HepG2 (cell line): ENCODE measurements at regions not wholly inside any gene's neighbourhood (a gene's known extent, or its start where the extent isn't known, plus 50 kb on each side); places are given as distances from the start of the nearest gene placed in this dataset.

Experiments used
- ATAC-seq: fragments of 200-7000 bp; cut with Tn5 transposase; 3 replicates; pipeline ENCODE4 v1.9.1; 2020; ENCODE audit warnings: mild to moderate bottlenecking, moderate library complexity
- BruUV-seq: library from RNA; stranded (reverse); fragments of 400-500 nt; replicated peaks from 2 replicates; lab custom pipeline; 2021; lab: Mats Ljungman, UMichigan
- CTCF ChIA-PET: fragments of 300-600 bp; formaldehyde crosslinking; extraction: SDS; loops from one replicate; lab custom pipeline; 2021; ENCODE audit warnings: low total read pairs, inconsistent platforms, low intra/inter-chr PET ratio; lab: Yijun Ruan, JAX
- POLR2A ChIA-PET: fragments of 350-600 bp; sonication (Branson Sonifier 250); formaldehyde crosslinking; loops from one replicate; lab custom pipeline; 2020; ENCODE audit warnings: antibody characterized with exemption, inconsistent platforms; lab: Yijun Ruan, JAX
- DNase-seq: peaks from one replicate; pipeline ENCODE4 v3.0.0-alpha.2; 2015; ENCODE audit warnings: low spot score
- FAIRE-seq: peaks from 3 replicates; lab custom pipeline; 2011; peaks lifted over from hg19 to GRCh38; lab: Jason Lieb, UNC
- H2AFZ ChIP-seq: one replicate; pipeline ENCODE4 v1.6.1; 2011; ENCODE audit warnings: low read length, inconsistent platforms
- H3K27ac ChIP-seq: fragments of 300-600 bp; 3 replicates; pipeline ENCODE4 v1.8.0; 2011; ENCODE audit warnings: mixed run types, mild to moderate bottlenecking, mixed read lengths, low read length, inconsistent platforms; ENCODE audit not compliant: insufficient read depth; ENCODE audit errors: extremely low read length
- H3K27me3 ChIP-seq, 2 experiments: fragments of 200-600 bp in 1 of 2; 2 replicates in 1 of 2; 3 replicates in 1 of 2; pipeline versions ENCODE4 v1.6.0 to v1.8.0; 2011; ENCODE audit warnings: low read length in 2 of 2, mild to moderate bottlenecking in 2 of 2, moderate library complexity in 2 of 2, inconsistent platforms in 1 of 2; ENCODE audit not compliant: insufficient read depth in 2 of 2, control insufficient read depth in 1 of 2
- H3K36me3 ChIP-seq, 2 experiments: fragments of 200-600 bp in 1 of 2; replicated peaks in 1 of 2; 2 replicates in 1 of 2; 3 replicates in 1 of 2; pipeline versions ENCODE4 v1.5.1 to v1.8.0; 2011; ENCODE audit warnings: low read length in 2 of 2, inconsistent platforms in 1 of 2; ENCODE audit not compliant: insufficient read depth in 2 of 2, control insufficient read depth in 1 of 2
- H3K4me1 ChIP-seq: 2 replicates; pipeline ENCODE4 v1.5.1; 2012; ENCODE audit warnings: low read length, inconsistent platforms; ENCODE audit not compliant: insufficient read depth
- H3K4me2 ChIP-seq: 2 replicates; pipeline ENCODE4 v1.6.0; 2011; ENCODE audit warnings: low read depth, low read length, inconsistent platforms
- H3K4me3 ChIP-seq, 3 experiments: fragments of 200-600 bp in 1 of 3; sonication (generic), shearing (Covaris generic) in 1 of 3; replicated peaks in 1 of 3; 2 replicates each; pipeline ENCODE4 v1.5.1; 2011 to 2016; ENCODE audit warnings: low read length in 3 of 3, inconsistent platforms in 2 of 3, low read depth in 2 of 3, mild to moderate bottlenecking in 2 of 3, control low read depth in 1 of 3, mixed read lengths in 1 of 3; ENCODE audit not compliant: insufficient read depth in 1 of 3
- H3K79me2 ChIP-seq: one replicate; pipeline ENCODE4 v1.6.1; 2011; ENCODE audit warnings: low read length, inconsistent platforms; ENCODE audit not compliant: insufficient read depth
- H3K9ac ChIP-seq: 2 replicates; pipeline ENCODE4 v1.6.0; 2011; ENCODE audit warnings: mild to moderate bottlenecking, low read depth, low read length, inconsistent platforms; ENCODE audit not compliant: insufficient read depth
- H3K9me3 ChIP-seq: 2 replicates; pipeline ENCODE4 v1.5.1; 2012; ENCODE audit warnings: mild to moderate bottlenecking, low read length
- H4K20me1 ChIP-seq: 2 replicates; pipeline ENCODE4 v1.6.0; 2011; ENCODE audit warnings: inconsistent platforms, mild to moderate bottlenecking, low read length, moderate library complexity; ENCODE audit not compliant: insufficient read depth
- BRCA1 ChIP-seq: sonication (generic); formaldehyde crosslinking; IDR thresholded peaks from 2 replicates; pipeline ENCODE4 v1.4.0; 2020; ENCODE audit warnings: missing genetic modification reagents
- HNF4A ChIP-seq: sonication (generic); formaldehyde crosslinking; IDR thresholded peaks from 2 replicates; pipeline ENCODE4 v1.4.0; 2020; ENCODE audit warnings: missing genetic modification reagents
- NAIF1 ChIP-seq: sonication (generic); formaldehyde crosslinking; IDR thresholded peaks from 2 replicates; pipeline ENCODE4 v1.5.0; 2020; ENCODE audit warnings: mild to moderate bottlenecking, missing genetic modification reagents, borderline replicate concordance
- SMAD9 ChIP-seq: sonication (generic); formaldehyde crosslinking; IDR thresholded peaks from 2 replicates; pipeline ENCODE4 v1.5.1; 2020; ENCODE audit warnings: mild to moderate bottlenecking, missing genetic modification reagents
- YEATS4 ChIP-seq: sonication (generic); formaldehyde crosslinking; IDR thresholded peaks from 2 replicates; pipeline ENCODE4 v1.4.0; 2020; ENCODE audit warnings: missing genetic modification reagents, borderline replicate concordance
- ZNF251 ChIP-seq: sonication (generic); formaldehyde crosslinking; IDR thresholded peaks from 2 replicates; pipeline ENCODE4 v1.9.0; 2021; ENCODE audit warnings: mild to moderate bottlenecking, missing genetic modification reagents
- ZNF709 ChIP-seq: sonication (generic); formaldehyde crosslinking; IDR thresholded peaks from 2 replicates; pipeline ENCODE4 v1.5.0; 2020; ENCODE audit warnings: mild to moderate bottlenecking, missing genetic modification reagents
- WGBS: methylation state at CpG from one replicate; pipeline ENCODE4 v1.1.6; 2017; ENCODE audit warnings: low lambda C conversion rate; 5-methylcytosine and 5-hydroxymethylcytosine counted together
- in situ Hi-C: cut with HindIII; loops from 2 replicates; pipeline ENCODE4 v1.10.0; 2017; ENCODE audit warnings: low pct_unique_long_range_greater_than_20kb; ENCODE audit not compliant: extremely low pct_ligation_motif_present
- intact Hi-C: fragments of 100-400 bp; cut with micrococcal nuclease; formaldehyde crosslinking; loops from one replicate; pipeline ENCODE4 v1.10.0; 2022; ENCODE audit not compliant: unreplicated experiment
- TF ChIP-seq, protein P1 (sequence below): sonication (generic); formaldehyde crosslinking; IDR thresholded peaks from 2 replicates; pipeline ENCODE4 v1.4.0; 2020; ENCODE audit warnings: missing genetic modification reagents, low read depth, mild to moderate bottlenecking, borderline replicate concordance
- TF ChIP-seq, protein P2 (sequence below): IDR thresholded peaks from 2 replicates; pipeline ENCODE4 v1.6.1; 2016; ENCODE audit warnings: low read depth, control low read depth
- TF ChIP-seq, protein P3 (sequence below): sonication (generic); formaldehyde crosslinking; IDR thresholded peaks from 2 replicates; pipeline ENCODE4 v1.9.0; 2021; ENCODE audit warnings: missing genetic modification reagents, mild to moderate bottlenecking, borderline replicate concordance
- TF ChIP-seq, protein P4 (sequence below): sonication (generic); formaldehyde crosslinking; IDR thresholded peaks from 2 replicates; pipeline ENCODE4 v1.4.0; 2020; ENCODE audit warnings: missing genetic modification reagents
- TF ChIP-seq, protein P5 (sequence below): sonication (generic); formaldehyde crosslinking; IDR thresholded peaks from 2 replicates; pipeline ENCODE4 v1.4.0; 2020; ENCODE audit warnings: low read depth, mild to moderate bottlenecking, missing genetic modification reagents
- TF ChIP-seq, protein P6 (sequence below): sonication (generic); formaldehyde crosslinking; IDR thresholded peaks from 2 replicates; pipeline ENCODE4 v1.4.0; 2020; ENCODE audit warnings: mild to moderate bottlenecking, missing genetic modification reagents
- TF ChIP-seq, protein P7 (sequence below): sonication (generic); formaldehyde crosslinking; IDR thresholded peaks from 2 replicates; pipeline ENCODE4 v1.4.0; 2020; ENCODE audit warnings: low read depth, missing genetic modification reagents

DNA sequence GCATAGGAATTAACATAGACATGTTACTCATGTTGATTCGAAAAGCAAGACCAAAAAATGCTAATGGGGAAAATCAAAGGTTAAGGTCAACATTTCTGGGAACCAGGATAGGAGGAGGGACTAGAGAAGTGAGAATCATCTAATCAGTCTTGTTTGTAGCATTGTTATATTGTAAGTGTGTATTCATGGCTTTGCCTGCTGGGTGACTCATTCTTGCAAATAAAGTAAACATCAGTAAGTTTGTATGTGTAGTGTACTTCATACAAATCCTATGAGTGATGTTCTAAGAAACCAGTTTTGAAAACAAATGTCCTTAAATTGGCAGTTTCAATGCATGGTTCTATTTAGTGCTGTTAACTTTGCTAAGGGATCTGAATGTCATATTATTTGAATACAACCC, 79.0 kb upstream of the TMEM252 start:
- POLR2A ChIA-PET, result no interaction called here
- H3K9ac ChIP-seq, result no peak overlapping the region
- ATAC-seq (no peak), FAIRE-seq (no peak), DNase-seq (no peak)
- 0% methylated on average over 1 of the region's 1 CpG for WGBS
- no peaks in the 10 kb centered on the region for H3K4me1 ChIP-seq
- H3K27ac ChIP-seq, result no peak overlapping the region
- CTCF ChIA-PET, result no interaction called here
- H3K36me3 ChIP-seq, result no peaks in the 10 kb centered on the region
- no peaks in the 10 kb centered on the region for H4K20me1 ChIP-seq
- no peak overlapping the region for H3K4me3 ChIP-seq
- no TSS peak for BruUV-seq
- no peaks in the 10 kb centered on the region for H3K27me3 ChIP-seq
- intact Hi-C loops, result no loop called here
- H3K79me2 ChIP-seq, result no peaks in the 10 kb centered on the region
- in situ Hi-C loops, result no loop called here
- no peak overlapping the region for H3K4me2 ChIP-seq
- H2AFZ ChIP-seq, result no peak overlapping the region
- no peaks in the 10 kb centered on the region for H3K9me3 ChIP-seq
- TF ChIP-seq ZNF251 (no peak), NAIF1 (CRISPR knock-in tag) (no peak), YEATS4 (no peak), HNF4A (CRISPR knock-in tag) (no peak), BRCA1 (CRISPR knock-in tag) (no peak), SMAD9 (CRISPR knock-in tag) (no peak), ZNF709 (CRISPR knock-in tag) (no peak)
- TF ChIP-seq, protein P1, sequence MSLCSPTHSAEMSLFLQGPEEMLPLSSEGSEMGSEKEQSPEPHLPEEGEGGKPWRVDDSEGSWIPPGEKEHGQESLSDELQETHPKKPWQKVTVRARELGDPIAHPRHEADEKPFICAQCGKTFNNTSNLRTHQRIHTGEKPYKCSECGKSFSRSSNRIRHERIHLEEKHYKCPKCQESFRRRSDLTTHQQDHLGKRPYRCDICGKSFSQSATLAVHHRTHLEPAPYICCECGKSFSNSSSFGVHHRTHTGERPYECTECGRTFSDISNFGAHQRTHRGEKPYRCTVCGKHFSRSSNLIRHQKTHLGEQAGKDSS (CRISPR knock-in tag), result no peak
- TF ChIP-seq, protein P2, sequence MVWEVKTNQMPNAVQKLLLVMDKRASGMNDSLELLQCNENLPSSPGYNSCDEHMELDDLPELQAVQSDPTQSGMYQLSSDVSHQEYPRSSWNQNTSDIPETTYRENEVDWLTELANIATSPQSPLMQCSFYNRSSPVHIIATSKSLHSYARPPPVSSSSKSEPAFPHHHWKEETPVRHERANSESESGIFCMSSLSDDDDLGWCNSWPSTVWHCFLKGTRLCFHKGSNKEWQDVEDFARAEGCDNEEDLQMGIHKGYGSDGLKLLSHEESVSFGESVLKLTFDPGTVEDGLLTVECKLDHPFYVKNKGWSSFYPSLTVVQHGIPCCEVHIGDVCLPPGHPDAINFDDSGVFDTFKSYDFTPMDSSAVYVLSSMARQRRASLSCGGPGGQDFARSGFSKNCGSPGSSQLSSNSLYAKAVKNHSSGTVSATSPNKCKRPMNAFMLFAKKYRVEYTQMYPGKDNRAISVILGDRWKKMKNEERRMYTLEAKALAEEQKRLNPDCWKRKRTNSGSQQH, result no peak
- TF ChIP-seq, protein P3, sequence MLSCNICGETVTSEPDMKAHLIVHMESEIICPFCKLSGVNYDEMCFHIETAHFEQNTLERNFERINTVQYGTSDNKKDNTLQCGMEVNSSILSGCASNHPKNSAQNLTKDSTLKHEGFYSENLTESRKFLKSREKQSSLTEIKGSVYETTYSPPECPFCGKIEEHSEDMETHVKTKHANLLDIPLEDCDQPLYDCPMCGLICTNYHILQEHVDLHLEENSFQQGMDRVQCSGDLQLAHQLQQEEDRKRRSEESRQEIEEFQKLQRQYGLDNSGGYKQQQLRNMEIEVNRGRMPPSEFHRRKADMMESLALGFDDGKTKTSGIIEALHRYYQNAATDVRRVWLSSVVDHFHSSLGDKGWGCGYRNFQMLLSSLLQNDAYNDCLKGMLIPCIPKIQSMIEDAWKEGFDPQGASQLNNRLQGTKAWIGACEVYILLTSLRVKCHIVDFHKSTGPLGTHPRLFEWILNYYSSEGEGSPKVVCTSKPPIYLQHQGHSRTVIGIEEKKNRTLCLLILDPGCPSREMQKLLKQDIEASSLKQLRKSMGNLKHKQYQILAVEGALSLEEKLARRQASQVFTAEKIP, result no peak
- TF ChIP-seq, protein P4, sequence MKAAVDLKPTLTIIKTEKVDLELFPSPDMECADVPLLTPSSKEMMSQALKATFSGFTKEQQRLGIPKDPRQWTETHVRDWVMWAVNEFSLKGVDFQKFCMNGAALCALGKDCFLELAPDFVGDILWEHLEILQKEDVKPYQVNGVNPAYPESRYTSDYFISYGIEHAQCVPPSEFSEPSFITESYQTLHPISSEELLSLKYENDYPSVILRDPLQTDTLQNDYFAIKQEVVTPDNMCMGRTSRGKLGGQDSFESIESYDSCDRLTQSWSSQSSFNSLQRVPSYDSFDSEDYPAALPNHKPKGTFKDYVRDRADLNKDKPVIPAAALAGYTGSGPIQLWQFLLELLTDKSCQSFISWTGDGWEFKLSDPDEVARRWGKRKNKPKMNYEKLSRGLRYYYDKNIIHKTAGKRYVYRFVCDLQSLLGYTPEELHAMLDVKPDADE (CRISPR knock-in tag), result no peak
- TF ChIP-seq, protein P5, sequence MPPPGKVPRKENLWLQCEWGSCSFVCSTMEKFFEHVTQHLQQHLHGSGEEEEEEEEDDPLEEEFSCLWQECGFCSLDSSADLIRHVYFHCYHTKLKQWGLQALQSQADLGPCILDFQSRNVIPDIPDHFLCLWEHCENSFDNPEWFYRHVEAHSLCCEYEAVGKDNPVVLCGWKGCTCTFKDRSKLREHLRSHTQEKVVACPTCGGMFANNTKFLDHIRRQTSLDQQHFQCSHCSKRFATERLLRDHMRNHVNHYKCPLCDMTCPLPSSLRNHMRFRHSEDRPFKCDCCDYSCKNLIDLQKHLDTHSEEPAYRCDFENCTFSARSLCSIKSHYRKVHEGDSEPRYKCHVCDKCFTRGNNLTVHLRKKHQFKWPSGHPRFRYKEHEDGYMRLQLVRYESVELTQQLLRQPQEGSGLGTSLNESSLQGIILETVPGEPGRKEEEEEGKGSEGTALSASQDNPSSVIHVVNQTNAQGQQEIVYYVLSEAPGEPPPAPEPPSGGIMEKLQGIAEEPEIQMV (CRISPR knock-in tag), result no peak
- TF ChIP-seq, protein P6, sequence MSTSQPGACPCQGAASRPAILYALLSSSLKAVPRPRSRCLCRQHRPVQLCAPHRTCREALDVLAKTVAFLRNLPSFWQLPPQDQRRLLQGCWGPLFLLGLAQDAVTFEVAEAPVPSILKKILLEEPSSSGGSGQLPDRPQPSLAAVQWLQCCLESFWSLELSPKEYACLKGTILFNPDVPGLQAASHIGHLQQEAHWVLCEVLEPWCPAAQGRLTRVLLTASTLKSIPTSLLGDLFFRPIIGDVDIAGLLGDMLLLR (CRISPR knock-in tag), result no peak
- TF ChIP-seq, protein P7, sequence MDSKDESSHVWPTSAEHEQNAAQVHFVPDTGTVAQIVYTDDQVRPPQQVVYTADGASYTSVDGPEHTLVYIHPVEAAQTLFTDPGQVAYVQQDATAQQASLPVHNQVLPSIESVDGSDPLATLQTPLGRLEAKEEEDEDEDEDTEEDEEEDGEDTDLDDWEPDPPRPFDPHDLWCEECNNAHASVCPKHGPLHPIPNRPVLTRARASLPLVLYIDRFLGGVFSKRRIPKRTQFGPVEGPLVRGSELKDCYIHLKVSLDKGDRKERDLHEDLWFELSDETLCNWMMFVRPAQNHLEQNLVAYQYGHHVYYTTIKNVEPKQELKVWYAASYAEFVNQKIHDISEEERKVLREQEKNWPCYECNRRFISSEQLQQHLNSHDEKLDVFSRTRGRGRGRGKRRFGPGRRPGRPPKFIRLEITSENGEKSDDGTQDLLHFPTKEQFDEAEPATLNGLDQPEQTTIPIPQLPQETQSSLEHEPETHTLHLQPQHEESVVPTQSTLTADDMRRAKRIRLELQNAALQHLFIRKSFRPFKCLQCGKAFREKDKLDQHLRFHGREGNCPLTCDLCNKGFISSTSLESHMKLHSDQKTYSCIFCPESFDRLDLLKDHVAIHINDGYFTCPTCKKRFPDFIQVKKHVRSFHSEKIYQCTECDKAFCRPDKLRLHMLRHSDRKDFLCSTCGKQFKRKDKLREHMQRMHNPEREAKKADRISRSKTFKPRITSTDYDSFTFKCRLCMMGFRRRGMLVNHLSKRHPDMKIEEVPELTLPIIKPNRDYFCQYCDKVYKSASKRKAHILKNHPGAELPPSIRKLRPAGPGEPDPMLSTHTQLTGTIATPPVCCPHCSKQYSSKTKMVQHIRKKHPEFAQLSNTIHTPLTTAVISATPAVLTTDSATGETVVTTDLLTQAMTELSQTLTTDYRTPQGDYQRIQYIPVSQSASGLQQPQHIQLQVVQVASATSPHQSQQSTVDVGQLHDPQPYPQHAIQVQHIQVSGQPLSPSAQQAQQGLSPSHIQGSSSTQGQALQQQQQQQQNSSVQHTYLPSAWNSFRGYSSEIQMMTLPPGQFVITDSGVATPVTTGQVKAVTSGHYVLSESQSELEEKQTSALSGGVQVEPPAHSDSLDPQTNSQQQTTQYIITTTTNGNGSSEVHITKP (CRISPR knock-in tag), result no peak
